OCI-LY1 (cell line): ENCODE measurements at regions not wholly inside any gene's neighbourhood (a gene's known extent, or its start where the extent isn't known, plus 50 kb on each side); places are given as distances from the start of the nearest gene placed in this dataset.

Experiments used
- H2AFZ ChIP-seq: fragments of 200-600 bp; sonication (generic), shearing (Covaris generic); 2 replicates; pipeline ENCODE4 v1.6.0; 2014; ENCODE audit warnings: antibody characterized with exemption, mild to moderate bottlenecking, low read length
- H3F3A ChIP-seq: fragments of 200-600 bp; sonication (generic), shearing (Covaris generic); 2 replicates; pipeline ENCODE4 v1.6.0; 2014; ENCODE audit warnings: mild to moderate bottlenecking, antibody characterized with exemption, low read length, moderate library complexity; ENCODE audit not compliant: insufficient read depth
- H3K27ac ChIP-seq: fragments of 200-600 bp; sonication (generic); 2 replicates; pipeline ENCODE4 v1.5.1; 2014; ENCODE audit warnings: low read length, mixed run types, mild to moderate bottlenecking, low read depth; ENCODE audit not compliant: poor library complexity, severe bottlenecking
- H3K27me3 ChIP-seq: fragments of 200-600 bp; sonication (generic); 2 replicates; pipeline ENCODE4 v1.6.0; 2014; ENCODE audit warnings: antibody characterized with exemption, mild to moderate bottlenecking, low read length, moderate library complexity; ENCODE audit not compliant: insufficient read depth
- H3K36me3 ChIP-seq: fragments of 200-600 bp; sonication (generic); 2 replicates; pipeline ENCODE4 v1.6.1; 2014; ENCODE audit warnings: mild to moderate bottlenecking, antibody characterized with exemption, low read length, moderate library complexity, mixed read lengths; ENCODE audit not compliant: insufficient read depth
- H3K4me1 ChIP-seq: fragments of 200-600 bp; sonication (generic); 2 replicates; pipeline ENCODE4 v1.5.1; 2014; ENCODE audit warnings: mild to moderate bottlenecking, low read length, moderate library complexity; ENCODE audit not compliant: insufficient read depth, severe bottlenecking
- H3K4me2 ChIP-seq: fragments of 200-600 bp; sonication (generic), shearing (Covaris generic); 2 replicates; pipeline ENCODE4 v1.6.1; 2014; ENCODE audit warnings: low read length
- H3K4me3 ChIP-seq: fragments of 200-600 bp; sonication (generic); 2 replicates; pipeline ENCODE4 v1.5.1; 2014; ENCODE audit warnings: low read length, low read depth, mild to moderate bottlenecking, mixed read lengths; ENCODE audit not compliant: poor library complexity, severe bottlenecking
- H3K79me2 ChIP-seq: fragments of 200-600 bp; shearing (Covaris generic); 2 replicates; pipeline ENCODE4 v1.6.1; 2016; ENCODE audit warnings: mixed run types, low read length, mixed read lengths; ENCODE audit not compliant: insufficient read depth
- H3K9ac ChIP-seq: fragments of 200-600 bp; sonication (generic), shearing (Covaris generic); 2 replicates; pipeline ENCODE4 v1.6.1; 2014; ENCODE audit warnings: mild to moderate bottlenecking, low read length, mixed read lengths
- H3K9me2 ChIP-seq: fragments of 200-600 bp; sonication (generic), shearing (Covaris generic); 2 replicates; pipeline ENCODE4 v1.6.1; 2014; ENCODE audit warnings: low read depth, mild to moderate bottlenecking, low read length, mixed read lengths
- H3K9me3 ChIP-seq: fragments of 200-600 bp; shearing (Covaris generic); 2 replicates; pipeline ENCODE4 v1.6.1; 2014; ENCODE audit warnings: low read length, mixed read lengths
- H4K20me1 ChIP-seq: fragments of 200-600 bp; sonication (generic), shearing (Covaris generic); 2 replicates; pipeline ENCODE4 v1.6.0; 2016; ENCODE audit warnings: mild to moderate bottlenecking, low read length; ENCODE audit not compliant: insufficient read depth
- EZH2 ChIP-seq: fragments of 200-600 bp; sonication (generic), shearing (Covaris generic); IDR thresholded peaks from 2 replicates; pipeline ENCODE4 v1.8.0; 2017; ENCODE audit warnings: borderline replicate concordance, mixed run types, mild to moderate bottlenecking, antibody characterized with exemption, low read length, moderate library complexity, mixed read lengths
- TF ChIP-seq, protein P1 (sequence below): fragments of 200-600 bp; sonication (generic), shearing (Covaris generic); IDR thresholded peaks from 2 replicates; pipeline ENCODE4 v1.5.1; 2017; ENCODE audit warnings: mild to moderate bottlenecking, antibody characterized with exemption, low read length, moderate library complexity, mixed read lengths

DNA sequence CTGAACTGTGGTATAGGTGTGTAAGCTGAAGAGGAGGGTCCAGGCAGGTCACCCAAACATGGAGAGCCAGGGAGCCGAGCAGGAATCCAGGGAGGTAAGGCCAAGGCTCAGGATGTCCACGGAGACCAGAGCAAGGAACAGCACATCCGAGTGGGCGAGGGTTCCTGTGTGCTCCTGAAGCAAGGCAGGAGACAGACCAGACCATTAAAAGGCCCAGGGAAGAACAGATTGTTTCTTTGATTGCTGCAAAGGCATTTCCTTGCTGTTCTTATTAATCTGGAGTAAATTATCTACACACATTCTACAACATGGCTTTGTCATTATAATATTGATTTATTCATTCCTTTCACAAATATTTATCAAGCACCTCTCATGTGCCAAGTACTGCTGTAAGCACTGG lies 50.1 kb upstream of the SPTBN1 start:
- Histone ChIP-seq H3K79me2 (no peaks in the 10 kb centered on the region), H3K9me3 (no peaks in the 10 kb centered on the region), H3K4me2 (no peak overlapping the region), H3F3A (no peaks in the 10 kb centered on the region), H3K9ac (no peak overlapping the region), H3K4me3 (no peak overlapping the region), H3K4me1 (no peaks in the 10 kb centered on the region), H4K20me1 (no peaks in the 10 kb centered on the region), H3K27me3 (no peaks in the 10 kb centered on the region), H3K27ac (no peak overlapping the region), H3K36me3 (no peaks in the 10 kb centered on the region), H2AFZ (no peak overlapping the region), H3K9me2 (no peaks in the 10 kb centered on the region)
- TF ChIP-seq, protein P1, sequence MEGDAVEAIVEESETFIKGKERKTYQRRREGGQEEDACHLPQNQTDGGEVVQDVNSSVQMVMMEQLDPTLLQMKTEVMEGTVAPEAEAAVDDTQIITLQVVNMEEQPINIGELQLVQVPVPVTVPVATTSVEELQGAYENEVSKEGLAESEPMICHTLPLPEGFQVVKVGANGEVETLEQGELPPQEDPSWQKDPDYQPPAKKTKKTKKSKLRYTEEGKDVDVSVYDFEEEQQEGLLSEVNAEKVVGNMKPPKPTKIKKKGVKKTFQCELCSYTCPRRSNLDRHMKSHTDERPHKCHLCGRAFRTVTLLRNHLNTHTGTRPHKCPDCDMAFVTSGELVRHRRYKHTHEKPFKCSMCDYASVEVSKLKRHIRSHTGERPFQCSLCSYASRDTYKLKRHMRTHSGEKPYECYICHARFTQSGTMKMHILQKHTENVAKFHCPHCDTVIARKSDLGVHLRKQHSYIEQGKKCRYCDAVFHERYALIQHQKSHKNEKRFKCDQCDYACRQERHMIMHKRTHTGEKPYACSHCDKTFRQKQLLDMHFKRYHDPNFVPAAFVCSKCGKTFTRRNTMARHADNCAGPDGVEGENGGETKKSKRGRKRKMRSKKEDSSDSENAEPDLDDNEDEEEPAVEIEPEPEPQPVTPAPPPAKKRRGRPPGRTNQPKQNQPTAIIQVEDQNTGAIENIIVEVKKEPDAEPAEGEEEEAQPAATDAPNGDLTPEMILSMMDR: no peak
- TF ChIP-seq EZH2: no peak
